NCI-H526 (cell line): ENCODE measurements at regions not wholly inside any gene's neighbourhood (a gene's known extent, or its start where the extent isn't known, plus 50 kb on each side); places are given as distances from the start of the nearest gene placed in this dataset.

ENCODE experiments used
- DNase-seq, 2 experiments: peaks; one replicate each; lab custom pipeline; 2025; lab: John Stamatoyannopoulos, UW

GRCh38 chr15:47326410-47327333 is 390.6 kb upstream of the SEMA6D start:
- DNase-seq = no peak

- DNase-seq = peak in 1 of 2 experiments; percentile 14
These were observed 385.4 kb upstream of the SEMA6D start for GRCh38 chr15:47331829-47332393.

DNA sequence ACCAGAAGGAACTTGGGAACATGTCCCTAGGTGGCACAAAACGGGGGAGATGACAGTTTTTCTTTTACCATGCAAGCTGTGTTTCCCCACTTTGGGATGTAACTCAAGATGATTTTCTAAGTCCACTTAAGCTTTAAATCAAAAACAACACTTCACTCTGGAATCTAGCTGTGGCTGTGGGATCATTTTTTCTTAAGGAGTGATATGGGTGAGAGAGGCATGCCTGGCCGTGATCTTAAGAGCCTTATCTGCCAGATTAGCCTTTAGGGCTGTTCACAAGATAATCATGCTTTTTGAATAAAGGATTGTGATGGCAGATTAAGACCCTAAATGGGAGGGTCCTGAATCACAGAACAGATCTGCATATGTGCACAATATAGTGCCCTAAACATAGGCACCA is 384.8 kb upstream of the SEMA6D start:
- DNase-seq = no peak

GRCh38 chr15:47333734-47334133 is 383.6 kb upstream of the SEMA6D start:
- DNase-seq = no peak

DNA sequence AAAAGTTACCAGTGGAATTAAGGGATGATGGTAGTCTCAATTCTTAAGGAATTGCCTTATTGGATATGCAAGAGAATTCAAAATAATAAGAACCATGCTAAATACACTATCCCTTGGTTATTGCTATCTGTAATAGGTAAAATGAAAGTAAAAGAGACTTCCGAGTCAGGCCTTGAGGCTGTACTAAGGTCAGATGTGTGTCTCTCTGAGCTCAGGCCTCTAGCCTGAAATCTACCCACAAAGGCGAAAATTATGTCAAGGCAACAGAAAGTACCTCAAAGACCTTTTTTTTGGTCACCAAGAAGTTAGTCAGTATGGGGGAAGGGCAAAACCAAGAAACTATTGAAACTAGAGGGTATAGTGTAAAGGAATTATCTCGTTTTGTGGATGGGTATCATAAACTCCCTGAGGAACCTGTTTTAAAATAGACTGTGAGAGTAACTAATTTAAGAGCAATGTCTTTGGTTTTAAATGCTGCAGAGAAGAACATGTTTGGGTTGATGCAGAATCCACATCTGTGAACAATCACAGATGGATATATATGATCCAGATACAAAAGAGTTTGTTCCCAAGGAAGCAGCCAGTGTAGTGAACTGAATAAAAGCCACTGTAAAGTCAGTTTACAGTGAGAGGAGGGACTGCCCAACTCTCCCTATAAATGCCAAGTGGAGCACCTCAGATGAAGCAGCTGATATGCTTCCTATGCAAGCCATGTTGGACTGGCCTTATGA is 382.3 kb upstream of the SEMA6D start:
- no peak for DNase-seq

- DNase-seq = no peak
These were observed 380.2 kb upstream of the SEMA6D start for GRCh38 chr15:47337106-47337505.

DNA sequence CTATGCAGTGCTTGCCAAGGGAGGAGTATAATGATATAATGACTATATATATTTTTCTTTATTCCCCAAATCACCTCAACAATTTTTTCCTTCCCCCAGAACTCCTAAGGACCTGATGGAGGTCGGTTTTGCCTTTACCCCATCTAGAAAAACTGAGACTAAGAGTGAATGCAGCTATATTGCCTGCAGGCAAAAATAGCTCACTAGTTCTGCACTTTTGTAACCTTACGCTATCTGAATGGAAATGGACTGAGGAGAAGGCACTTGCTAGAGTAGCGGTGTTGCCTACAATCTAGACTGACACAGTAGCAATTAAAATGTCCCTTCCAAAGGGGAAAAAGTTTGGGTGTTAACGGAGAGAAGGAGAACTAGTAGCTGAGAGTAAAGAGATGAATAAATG is 379.5 kb upstream of the SEMA6D start:
- no peak for DNase-seq

- no peak for DNase-seq
These were observed 378.5 kb upstream of the SEMA6D start for GRCh38 chr15:47338771-47339170.

GRCh38 chr15:47339800-47340570 is 377.3 kb upstream of the SEMA6D start:
- DNase-seq = no peak

GRCh38 chr15:47340571-47340920 is 376.8 kb upstream of the SEMA6D start:
- no peak for DNase-seq

DNA sequence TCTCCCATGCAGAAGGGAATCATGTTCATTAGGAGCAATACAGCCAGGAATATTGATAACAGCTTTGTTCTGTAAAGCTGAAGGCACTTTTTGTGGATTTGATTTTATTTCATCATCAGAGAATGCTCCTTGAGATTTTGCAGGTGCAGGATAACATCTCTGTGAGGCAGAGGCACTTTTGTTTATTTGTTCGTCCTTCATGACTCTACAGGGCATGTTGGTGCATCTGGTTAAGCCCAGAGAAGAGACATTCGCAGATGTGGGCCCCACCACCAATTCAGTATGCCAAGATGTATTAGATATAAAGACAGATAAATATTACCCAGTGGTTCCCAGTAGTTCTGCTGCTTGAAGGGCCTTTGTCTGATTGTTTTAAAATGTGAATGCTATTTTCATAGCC is 368.1 kb upstream of the SEMA6D start:
- no peak for DNase-seq

DNA sequence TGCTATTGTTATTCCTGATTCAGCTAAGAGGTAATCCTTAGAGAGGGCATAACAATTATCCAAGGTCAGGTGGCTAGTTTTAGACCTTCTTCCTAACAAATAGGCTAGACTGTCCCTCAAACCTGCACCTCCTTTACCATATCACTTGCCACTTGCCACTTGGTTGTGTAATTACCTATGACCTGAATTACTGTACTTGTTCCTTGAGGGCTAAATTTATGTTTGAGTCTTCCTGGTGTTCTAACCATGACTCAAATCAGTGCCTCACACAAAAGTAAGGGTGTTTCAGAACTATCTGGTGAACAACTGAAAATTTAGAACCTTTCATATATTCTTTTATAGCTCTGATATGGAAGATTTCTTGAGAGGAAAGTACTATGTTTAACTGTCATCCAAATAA is 365.8 kb upstream of the SEMA6D start:
- DNase-seq = no peak

DNA sequence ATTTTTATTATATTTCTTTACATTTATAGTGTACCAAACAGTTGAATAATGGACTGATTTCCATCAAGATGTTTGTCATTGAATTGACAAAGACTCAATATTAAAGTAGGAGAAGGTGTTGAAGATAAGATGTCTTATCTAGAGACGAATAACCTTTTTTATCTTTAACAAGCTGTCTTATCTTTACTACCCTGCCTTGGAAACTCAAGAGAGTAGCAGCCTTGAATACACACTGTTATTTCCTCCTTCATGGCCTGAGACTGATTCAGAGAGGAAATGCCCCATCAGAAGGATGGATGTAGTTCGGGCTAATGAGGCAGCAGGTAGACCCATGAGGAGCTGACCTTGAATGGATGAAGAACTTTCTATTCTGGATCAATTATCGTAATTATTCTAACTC is 365.1 kb upstream of the SEMA6D start:
- DNase-seq = no peak

DNA sequence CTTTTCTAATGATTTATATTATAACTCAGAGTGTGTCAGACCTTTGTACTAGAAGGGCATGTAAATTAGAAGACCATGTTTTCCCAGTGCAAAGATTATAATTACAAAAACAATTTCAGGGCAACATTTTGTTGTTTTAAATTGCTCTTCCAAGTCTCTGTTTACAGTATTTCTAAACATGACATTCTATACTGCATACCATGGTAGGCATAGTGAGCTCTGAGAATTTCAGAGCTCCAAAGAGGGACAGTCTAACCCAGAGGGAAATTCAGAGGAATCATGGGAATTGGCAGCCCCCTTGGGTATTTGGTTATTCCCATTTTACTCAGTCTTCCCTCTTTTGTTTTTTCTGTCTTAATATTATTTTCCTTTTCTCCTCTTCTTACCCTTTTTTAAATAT is 361.5 kb upstream of the SEMA6D start:
- no peak for DNase-seq

- no peak for DNase-seq
These were observed 361.0 kb upstream of the SEMA6D start for GRCh38 chr15:47356297-47356696.

DNA sequence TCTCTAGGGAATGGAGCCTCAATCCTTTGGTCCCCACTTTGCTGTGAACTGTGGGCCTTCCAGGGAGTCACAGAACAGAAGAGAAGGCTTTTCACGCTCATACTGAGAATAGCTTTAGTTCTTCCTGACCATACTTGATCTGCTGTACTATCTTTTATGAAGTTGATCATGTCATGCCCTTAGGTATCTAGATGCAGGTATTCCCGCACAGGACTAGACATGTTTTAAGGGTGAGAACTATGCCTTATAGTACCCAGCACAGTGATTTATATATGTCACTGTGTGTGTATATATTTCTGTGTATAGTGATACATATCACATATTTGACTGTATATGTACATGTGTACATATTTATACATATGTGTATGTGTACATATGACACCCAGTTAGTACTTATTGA is 358.4 kb upstream of the SEMA6D start:
- DNase-seq = no peak

DNA sequence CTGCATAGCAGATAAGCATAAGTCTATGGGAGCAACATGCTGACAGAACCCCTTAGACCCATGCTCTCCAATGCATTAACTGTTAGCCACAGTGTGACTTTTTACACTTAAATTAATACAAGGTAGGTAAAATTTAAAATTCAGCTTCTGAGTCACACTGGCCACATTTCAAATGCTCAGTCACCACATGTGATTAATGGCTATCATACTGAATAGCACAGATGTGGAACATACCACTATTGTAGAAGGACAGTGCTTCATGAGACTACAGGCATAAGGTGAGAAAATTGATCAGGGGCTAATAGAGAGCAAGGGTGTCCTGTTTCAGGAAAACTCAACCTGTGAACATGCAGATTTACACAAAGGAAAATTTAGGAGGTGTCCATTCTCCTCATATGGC is 357.0 kb upstream of the SEMA6D start:
- DNase-seq = no peak

DNA sequence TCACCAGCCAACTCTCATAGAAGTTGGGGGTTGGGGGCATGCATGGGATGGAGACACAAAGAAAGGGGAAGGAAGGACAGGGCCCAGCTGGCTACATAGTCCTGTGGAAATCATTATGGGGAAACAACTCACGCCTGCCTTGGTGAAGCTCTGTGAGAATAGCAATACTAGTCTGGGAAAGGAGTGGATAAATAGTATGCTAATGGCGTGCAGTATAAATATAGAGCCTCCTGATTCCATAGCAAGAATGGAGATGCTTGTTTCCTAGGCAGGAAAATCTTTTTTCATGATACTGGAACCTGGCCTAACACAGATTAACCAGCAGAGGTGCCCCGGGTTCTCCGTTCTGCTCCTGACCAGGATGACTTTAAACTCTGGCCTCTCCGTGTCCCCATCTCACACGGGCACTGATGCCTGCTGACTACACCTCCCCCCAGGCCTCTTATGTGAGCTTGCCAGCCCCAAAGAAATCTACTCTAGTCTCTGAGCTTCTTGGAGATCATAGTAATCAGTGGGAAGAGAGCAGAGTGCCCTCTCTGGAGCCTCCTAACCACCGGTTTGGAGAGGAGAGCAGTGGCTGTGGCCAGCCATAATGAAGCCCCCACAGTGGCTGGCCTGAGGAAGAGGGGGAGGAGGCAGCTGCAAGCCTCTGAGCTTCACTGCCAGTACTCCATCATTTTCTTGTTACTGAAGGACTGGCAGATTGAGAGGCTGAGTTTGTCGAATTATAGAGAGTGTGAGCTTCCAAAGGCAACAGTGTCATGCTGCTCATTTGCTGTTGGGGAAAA is 355.0 kb upstream of the SEMA6D start:
- no peak for DNase-seq

GRCh38 chr15:47363653-47364052 is 353.7 kb upstream of the SEMA6D start:
- no peak for DNase-seq

DNA sequence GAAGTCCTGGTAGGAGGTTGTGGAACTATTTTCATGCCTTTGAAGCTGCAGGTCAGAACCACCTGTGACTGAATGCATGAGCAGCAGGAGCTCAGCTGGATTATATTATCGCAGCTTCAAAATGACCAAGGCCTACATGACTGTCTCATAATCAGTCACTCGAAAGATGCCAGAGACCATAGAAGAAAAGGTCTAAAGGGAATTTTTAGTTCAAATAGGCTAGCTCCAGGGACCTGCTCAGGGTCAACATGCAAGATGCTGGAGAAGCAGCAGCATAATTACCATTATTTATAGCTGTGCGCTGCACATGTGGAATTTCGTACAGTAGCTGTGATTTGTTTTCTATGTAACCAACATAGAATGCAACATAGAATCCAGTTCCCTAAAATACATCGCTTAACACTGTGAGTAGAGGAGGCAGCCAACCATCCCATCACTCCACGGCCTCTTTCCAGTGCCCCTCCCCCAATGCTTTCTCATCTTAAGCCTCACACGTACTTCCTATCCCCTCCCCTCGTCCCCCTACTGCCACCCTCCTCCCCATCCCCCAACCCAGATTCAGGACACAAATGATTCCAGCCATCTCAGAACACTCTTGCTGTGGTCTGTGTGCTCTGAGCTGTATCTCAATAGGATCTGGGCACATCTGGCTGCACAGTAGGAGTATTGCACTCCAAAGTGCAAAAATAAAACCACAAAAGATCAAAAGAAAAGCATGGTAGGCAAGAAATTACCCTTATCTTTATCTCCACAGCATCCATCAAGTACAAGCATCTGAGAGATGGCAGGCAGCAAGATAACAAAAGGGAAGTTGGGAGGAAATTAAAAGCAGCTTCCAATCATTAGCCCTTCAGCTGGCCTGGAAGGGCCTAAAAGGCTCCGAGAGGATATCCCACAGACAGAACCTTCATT is 352.8 kb upstream of the SEMA6D start:
- DNase-seq = no peak
